HG02943 (cell line): ENCODE measurements at regions not wholly inside any gene's neighbourhood (a gene's known extent, or its start where the extent isn't known, plus 50 kb on each side); places are given as distances from the start of the nearest gene placed in this dataset.

Experiments
- ATAC-seq: cut with Tn5 transposase; IDR thresholded peaks from one replicate; pipeline ENCODE4 v1.9.1; 2021; ENCODE audit warnings: mild to moderate bottlenecking, low read depth, moderate library complexity; ENCODE audit not compliant: unreplicated experiment

DNA sequence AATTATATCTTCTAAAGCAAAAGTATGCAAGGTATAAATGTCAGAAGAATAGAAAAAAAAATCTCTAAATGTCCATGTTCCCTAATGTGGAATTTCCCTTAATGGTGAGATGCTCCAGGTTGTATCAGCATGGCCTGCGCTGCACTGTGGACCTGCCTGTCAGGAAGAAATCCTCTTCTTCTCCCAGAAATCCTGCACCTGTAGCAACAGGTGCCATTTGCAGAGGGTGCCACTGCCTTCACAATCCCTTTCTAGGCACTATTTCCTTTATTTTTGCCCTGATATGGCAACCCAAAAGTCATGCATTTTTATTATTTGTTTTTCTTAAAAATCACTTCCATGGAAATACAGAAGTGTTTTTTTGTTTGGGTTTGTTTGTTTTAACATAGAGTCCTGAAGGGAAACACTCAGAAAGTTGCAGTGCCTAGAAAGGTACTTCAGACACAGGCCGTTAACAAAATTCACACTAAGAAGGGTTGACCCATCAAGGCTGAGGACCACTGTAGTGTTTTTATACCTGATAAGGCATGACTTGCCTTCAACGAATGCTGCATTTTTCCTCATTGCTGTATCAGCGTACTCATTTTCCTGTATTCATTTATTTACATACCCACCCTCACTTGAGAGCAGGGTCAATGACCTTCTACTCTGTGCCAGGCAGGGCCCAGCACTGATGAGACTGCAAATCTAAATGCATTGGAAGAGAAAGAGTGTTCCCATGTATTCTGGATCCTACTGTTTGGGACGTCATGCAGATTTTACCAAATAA is 177.8 kb downstream of the SNX18 start:
- no peak for ATAC-seq

- no peak for ATAC-seq
These were observed 176.5 kb downstream of the SNX18 start for GRCh38 chr5:54693936-54694657.

- no peak for ATAC-seq
These were observed 175.1 kb downstream of the SNX18 start for GRCh38 chr5:54692631-54693030.

DNA sequence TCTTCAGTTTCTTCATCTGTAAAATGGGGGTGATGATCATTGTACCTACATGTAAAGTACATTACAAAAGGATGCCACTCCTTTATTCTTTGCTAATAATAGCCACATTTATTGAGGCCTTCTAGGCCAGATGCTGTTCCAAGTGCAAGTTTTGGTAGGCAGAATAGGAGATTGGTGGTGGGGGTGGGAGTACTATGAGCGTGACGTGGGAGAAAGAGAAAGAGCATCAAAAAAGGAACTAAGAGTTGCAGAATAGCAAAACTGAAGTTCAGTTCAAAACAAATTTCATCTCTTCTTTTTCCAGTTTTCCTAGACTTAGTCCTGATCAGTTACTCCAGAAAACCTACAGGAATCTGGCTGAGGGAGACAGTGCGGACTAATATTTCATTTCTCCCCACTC is 174.1 kb downstream of the SNX18 start:
- ATAC-seq, result no peak

GRCh38 chr5:54689411-54690251 is 172.1 kb downstream of the SNX18 start:
- ATAC-seq, result no peak

DNA sequence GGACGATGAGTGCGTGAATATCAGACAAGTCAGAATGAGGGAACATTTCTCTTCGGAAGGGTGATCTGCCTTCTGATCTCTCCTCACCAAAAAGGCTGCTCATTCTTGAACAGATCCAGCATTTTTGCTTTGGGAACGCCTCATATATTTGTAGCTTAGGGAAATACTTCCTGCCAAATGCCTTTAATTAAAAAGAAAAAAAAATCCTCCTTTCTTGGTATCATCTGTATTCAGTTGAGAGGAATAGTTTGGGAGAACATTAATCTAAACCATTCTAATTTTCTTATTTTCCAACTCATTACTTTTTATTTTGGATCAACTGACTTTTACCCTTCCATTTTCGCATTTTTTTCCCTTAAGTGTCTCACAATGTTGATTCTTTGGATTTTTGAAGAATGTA is 163.4 kb downstream of the SNX18 start:
- no peak for ATAC-seq

DNA sequence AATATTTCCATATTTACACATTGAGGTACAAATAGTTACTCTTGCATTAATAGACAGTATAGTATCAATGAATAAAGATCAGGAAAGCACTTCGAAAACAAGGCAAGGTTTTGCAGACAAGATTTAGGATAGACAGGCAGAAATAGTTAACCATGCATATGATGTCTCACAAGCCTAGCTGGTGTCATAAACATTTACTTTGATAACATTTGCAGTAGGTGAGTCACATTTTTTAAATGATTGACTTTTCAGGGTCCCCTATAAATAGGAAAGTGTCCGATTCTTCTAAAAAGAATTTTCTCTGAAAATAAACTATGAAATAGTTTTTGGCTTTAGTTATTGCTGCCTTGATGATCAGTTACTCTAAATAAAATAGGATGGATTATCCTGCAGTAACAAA is 162.1 kb downstream of the SNX18 start:
- no peak for ATAC-seq

DNA sequence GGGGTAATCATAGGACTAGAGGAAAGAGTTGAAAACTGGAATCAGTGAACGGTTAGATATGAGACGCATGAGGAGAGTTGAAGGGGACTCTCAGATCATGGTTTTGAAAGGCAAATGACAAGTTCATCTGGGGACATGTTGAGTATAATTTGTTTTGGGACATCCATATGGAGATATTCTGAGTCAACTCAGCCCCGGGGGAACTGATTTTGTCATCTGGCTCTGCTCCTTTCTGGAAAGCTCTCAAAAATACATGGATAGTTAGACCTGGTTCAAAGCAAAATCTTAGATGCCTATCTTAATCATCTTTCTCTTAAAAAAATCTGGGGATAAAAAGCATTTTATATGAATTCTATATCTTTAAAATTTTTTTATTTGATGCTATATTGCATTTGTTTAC is 161.2 kb downstream of the SNX18 start:
- no peak for ATAC-seq

DNA sequence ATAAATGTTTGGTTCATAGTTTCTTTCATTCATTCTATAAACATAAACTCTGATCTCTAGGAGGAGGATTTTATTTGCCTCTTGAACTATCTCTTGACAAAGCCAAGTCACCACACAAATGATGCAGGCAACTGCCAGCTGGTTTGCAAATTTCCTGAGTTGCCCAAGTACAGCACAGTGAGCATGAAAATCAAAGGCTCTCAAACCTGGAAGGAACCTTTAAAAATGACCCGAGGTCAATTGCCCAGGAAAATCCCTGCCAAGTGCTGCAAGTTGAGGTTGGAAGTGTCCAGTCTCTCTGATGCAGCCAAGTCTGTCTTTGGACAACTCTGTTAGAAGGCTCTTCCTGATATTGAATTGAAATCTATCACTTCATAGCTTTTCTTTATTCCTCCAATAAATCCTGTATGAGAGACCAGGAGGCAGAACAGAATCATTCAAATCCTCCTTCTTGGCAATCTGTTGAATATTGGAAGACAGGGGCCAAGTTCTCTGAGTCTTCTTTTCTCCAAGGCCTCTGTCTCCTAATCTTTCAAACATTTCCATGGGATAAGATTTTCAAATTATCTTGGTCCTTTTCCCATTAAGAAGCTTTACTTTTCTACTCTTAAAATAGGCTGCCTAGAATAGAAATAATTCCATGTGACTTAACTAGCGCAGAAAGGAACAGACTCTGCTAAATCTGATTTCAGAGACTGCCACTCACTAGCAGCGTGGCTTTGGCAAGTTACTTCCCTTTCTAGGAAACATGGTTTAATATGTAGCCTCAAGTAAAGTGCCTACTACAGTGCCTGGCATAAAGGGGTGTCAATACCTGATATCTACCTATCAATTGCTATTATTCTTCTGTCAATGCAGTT is 159.2 kb downstream of the SNX18 start:
- ATAC-seq, result no peak

DNA sequence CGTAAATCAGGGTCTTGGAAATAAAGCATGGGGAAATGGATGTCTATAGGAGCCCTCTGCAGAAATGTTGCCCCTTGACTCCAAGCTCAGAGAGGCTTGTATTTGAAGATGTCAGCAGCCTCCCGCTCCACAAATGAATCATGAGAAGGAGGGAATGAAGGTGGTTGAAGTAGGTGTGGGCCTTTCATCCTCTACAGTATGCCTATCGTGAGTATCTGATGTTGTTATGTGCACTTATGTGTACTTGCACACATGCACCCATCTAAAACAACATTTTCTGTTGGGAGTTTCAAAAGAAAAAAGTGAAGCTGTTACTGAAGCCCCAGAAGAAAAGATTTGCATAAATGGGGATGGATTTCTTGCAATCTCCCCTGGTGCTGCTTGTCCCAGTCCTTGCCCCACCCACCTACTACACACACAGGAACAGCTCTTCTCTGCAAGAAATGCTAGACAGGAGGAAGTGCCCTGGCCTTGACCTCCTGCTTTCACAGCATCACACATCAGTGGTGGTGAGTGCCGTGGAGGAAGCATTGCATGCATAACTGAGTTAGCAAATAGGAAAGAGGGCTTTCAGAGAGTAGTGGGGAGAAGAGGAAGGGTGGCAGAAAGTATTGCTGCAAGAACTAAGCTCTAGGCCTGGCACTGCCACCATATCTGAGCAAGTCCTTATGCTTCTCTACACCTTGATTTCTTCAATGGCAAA is 156.1 kb downstream of the SNX18 start:
- no peak for ATAC-seq

GRCh38 chr5:54672871-54673270 is 155.3 kb downstream of the SNX18 start:
- no peak for ATAC-seq

GRCh38 chr5:54671681-54672080 is 154.1 kb downstream of the SNX18 start:
- ATAC-seq, result no peak

DNA sequence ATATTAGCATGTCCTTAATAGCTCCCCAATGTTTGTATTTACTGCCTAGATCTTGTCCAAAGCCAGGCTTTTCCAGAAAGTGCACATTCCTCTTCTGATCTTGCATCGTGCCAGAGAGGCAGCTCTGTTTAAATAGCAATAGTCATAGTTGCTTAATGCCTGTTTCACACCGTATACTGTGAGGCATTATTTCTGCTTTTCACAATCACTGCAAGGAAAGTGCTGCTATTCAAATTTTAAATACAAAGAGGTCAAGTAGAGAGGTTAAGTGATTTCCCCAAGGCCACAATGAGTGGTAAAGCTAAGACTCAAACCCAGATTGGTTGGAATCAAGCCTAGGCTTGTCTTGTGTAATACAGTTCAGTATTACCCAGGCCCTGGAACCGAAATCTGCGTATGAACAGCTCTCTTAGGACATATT is 153.6 kb downstream of the SNX18 start:
- no peak for ATAC-seq

- no peak for ATAC-seq
These were observed 152.7 kb downstream of the SNX18 start for GRCh38 chr5:54670281-54670680.

DNA sequence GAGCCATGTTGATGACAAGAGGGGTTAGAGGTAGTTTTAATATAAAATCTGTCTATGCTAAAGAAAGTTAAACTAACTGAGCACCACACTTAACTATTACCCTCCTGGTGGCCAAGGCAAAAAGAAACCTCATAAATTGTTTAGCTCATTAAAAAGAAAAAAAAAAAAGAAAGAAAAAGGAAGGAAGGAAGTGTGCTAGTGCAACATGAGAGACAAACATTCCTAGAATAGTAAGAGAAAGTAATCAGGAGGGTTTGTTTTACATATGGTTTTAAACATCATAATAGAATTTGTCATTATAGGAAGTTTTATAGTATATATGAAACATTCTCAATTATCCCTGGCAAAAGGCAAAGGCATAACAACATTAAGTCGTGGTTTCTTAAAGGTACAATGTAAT is 152.3 kb downstream of the SNX18 start:
- no peak for ATAC-seq

- no peak for ATAC-seq
These were observed 151.7 kb downstream of the SNX18 start for GRCh38 chr5:54669285-54669684.

DNA sequence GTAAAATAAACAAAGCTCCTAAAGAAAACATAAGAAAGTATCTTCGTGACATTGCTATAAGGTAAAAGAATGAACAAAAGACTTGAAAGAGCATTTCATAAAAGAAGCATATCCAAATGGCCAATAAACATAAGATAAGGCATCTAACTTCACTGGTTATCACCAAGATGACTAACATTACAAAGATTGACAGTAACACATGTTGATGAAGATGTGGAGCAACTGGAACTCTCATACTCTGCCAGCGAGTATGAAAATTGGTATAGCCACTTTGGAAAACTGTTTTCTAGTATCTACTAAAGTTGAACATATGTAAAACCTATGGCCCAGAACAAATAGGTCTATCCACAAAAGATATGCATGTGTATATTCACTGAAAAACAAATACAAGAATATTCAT is 150.5 kb downstream of the SNX18 start:
- ATAC-seq, result no peak

- ATAC-seq, result no peak
These were observed 149.6 kb downstream of the SNX18 start for GRCh38 chr5:54667136-54667535.

DNA sequence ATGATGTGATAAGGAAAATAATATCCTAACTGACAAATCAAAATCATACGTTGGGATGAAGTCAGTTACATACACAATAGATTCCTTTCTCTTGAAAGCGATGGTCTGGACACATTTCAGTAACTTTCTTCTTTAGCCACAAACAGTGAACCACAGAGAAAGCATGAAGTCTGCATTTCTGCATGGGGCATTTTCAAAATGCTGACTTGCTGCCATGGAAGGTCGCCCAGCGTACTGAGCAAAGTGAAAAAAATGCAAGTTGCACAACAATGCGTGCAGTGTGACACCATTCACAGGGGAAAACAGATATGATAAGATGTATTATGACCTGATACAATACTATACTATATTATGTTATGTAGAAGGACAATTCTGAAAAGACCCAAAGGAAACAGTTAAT is 146.3 kb downstream of the SNX18 start:
- no peak for ATAC-seq

GRCh38 chr5:54661111-54661510 is 143.6 kb downstream of the SNX18 start:
- no peak for ATAC-seq
